Neuronal stem cell (in vitro differentiated cells): ENCODE measurements at regions not wholly inside any gene's neighbourhood (a gene's known extent, or its start where the extent isn't known, plus 50 kb on each side); places are given as distances from the start of the nearest gene placed in this dataset.
A peak's percentile ranks its signal among the peaks of the same experiment; 100 is the strongest.

Experiments
- DNase-seq: peaks from one replicate; pipeline ENCODE4 v3.0.0-alpha.2; 2013; ENCODE audit warnings: low spot score
- H2AFZ ChIP-seq: one replicate; pipeline ENCODE4 v1.6.1; 2013; ENCODE audit warnings: mild to moderate bottlenecking, low read length, inconsistent platforms
- H2AK5ac ChIP-seq: 2 replicates; pipeline ENCODE4 v1.6.1; 2013; ENCODE audit warnings: low read depth, mild to moderate bottlenecking, inconsistent platforms, low read length, moderate library complexity, mixed read lengths
- H2BK120ac ChIP-seq: 2 replicates; pipeline ENCODE4 v1.6.1; 2013; ENCODE audit warnings: low read depth, mild to moderate bottlenecking, inconsistent platforms, low read length, moderate library complexity, mixed read lengths
- H2BK12ac ChIP-seq: one replicate; pipeline ENCODE4 v1.6.1; 2013; ENCODE audit warnings: low read length, inconsistent platforms
- H2BK15ac ChIP-seq: 2 replicates; pipeline ENCODE4 v1.6.1; 2013; ENCODE audit warnings: mild to moderate bottlenecking, low read length, inconsistent platforms, mixed read lengths
- H2BK5ac ChIP-seq: one replicate; pipeline ENCODE4 v1.6.1; 2013; ENCODE audit warnings: inconsistent platforms, mild to moderate bottlenecking, low read length, moderate library complexity
- H3K14ac ChIP-seq: one replicate; pipeline ENCODE4 v1.6.1; 2013; ENCODE audit warnings: low read length, inconsistent platforms
- H3K18ac ChIP-seq: 2 replicates; pipeline ENCODE4 v1.6.1; 2013; ENCODE audit warnings: low read length, inconsistent platforms
- H3K23ac ChIP-seq: 2 replicates; pipeline ENCODE4 v1.6.1; 2013; ENCODE audit warnings: low read depth, mild to moderate bottlenecking, mixed read lengths, low read length, inconsistent platforms; ENCODE audit not compliant: poor library complexity
- H3K27ac ChIP-seq: replicated peaks from 3 replicates; pipeline ENCODE4 v1.5.1; 2013; ENCODE audit warnings: low read length, inconsistent platforms
- H3K27me3 ChIP-seq, 3 experiments: 2 replicates each; pipeline ENCODE4 v1.6.1; 2013; ENCODE audit warnings: low read length in 3 of 3, mild to moderate bottlenecking in 2 of 3, inconsistent platforms in 1 of 3, low read depth in 1 of 3, mixed read lengths in 1 of 3, moderate library complexity in 1 of 3; ENCODE audit not compliant: control insufficient read depth in 3 of 3, insufficient read depth in 3 of 3
- H3K36me3 ChIP-seq, 2 donors: replicated peaks in 1 of 2; 2 replicates each; pipeline ENCODE4 v1.6.1; 2013; ENCODE audit warnings: low read length in 2 of 2; ENCODE audit not compliant: control insufficient read depth in 2 of 2, insufficient read depth in 2 of 2
- H3K4ac ChIP-seq: 2 replicates; pipeline ENCODE4 v1.6.1; 2013; ENCODE audit warnings: inconsistent platforms, mild to moderate bottlenecking, low read length, moderate library complexity
- H3K4me1 ChIP-seq, 2 donors: 1 replicate in 1 of 2; 2 replicates in 1 of 2; pipeline ENCODE4 v1.6.1; 2013; ENCODE audit warnings: low read length in 2 of 2, low read depth in 1 of 2; ENCODE audit not compliant: control insufficient read depth in 2 of 2, insufficient read depth in 1 of 2
- H3K4me2 ChIP-seq: one replicate; pipeline ENCODE4 v1.6.1; 2013; ENCODE audit warnings: mild to moderate bottlenecking, low read length, inconsistent platforms; ENCODE audit not compliant: insufficient read depth, poor library complexity, severe bottlenecking
- H3K4me3 ChIP-seq, 2 donors: 2 replicates each; pipeline ENCODE4 v1.5.1; 2013; ENCODE audit warnings: low read length in 2 of 2, mild to moderate bottlenecking in 2 of 2, inconsistent platforms in 1 of 2, moderate library complexity in 1 of 2
- H3K79me1 ChIP-seq: one replicate; pipeline ENCODE4 v1.6.1; 2013; ENCODE audit warnings: low read depth, mild to moderate bottlenecking, inconsistent platforms, low read length, moderate library complexity
- H3K9ac ChIP-seq: one replicate; pipeline ENCODE4 v1.6.1; 2013; ENCODE audit warnings: mild to moderate bottlenecking, low read depth, low read length, inconsistent platforms; ENCODE audit not compliant: poor library complexity
- H3K9me3 ChIP-seq, 2 donors: replicated peaks in 1 of 2; 2 replicates each; pipeline versions ENCODE3 to v1.6.1; 2013; ENCODE audit warnings: low read length in 2 of 2, mild to moderate bottlenecking in 2 of 2, inconsistent platforms in 1 of 2, low read depth in 1 of 2, mixed read lengths in 1 of 2, moderate library complexity in 1 of 2; ENCODE audit not compliant: control insufficient read depth in 2 of 2, insufficient read depth in 1 of 2
- H4K8ac ChIP-seq: one replicate; pipeline ENCODE4 v1.6.1; 2013; ENCODE audit warnings: low read depth, mild to moderate bottlenecking, inconsistent platforms, low read length, moderate library complexity
- H4K91ac ChIP-seq: one replicate; pipeline ENCODE4 v1.6.1; 2013; ENCODE audit warnings: low read length, low read depth, mild to moderate bottlenecking, inconsistent platforms; ENCODE audit not compliant: poor library complexity
- WGBS, 2 donors: extraction: QIAGEN DNeasy Blood & Tissue Kit; methylation state at CpG; one replicate each; pipeline ENCODE4 v1.1.7; 2013; ENCODE audit warnings: missing lambda C conversion rate in 2 of 2, mixed read lengths in 1 of 2; ENCODE audit not compliant: insufficient read length in 2 of 2, insufficient replicate concordance in 1 of 2; ENCODE audit errors: extremely low coverage in 2 of 2; 5-methylcytosine and 5-hydroxymethylcytosine counted together

DNA sequence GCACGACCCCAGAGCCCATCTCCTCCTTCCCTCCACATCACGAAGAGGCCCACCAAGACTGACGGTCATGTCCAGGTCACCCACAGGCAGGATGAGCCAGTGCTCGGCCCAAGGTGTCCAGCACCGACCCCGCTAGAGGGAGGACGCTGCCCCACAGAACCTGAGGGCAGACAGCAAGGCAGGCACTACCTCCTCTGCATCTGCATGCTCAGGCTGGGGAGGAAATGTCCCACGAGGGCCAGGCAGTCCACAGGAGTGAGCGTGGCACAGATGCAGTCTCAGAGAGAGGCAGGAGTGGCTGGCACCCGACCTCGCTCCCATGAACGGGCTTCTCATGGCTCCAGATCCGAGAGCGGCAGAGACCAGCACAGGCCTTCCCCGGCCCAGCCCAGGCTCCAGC lies 133.2 kb downstream of the TUBA3C start:
- no peak for DNase-seq
- H3K4me2 ChIP-seq, result no peak overlapping the region
- no CpG with 5 or more reads among the region's 15 CpGs for whole genome bisulfite sequencing, 2 donors

DNA sequence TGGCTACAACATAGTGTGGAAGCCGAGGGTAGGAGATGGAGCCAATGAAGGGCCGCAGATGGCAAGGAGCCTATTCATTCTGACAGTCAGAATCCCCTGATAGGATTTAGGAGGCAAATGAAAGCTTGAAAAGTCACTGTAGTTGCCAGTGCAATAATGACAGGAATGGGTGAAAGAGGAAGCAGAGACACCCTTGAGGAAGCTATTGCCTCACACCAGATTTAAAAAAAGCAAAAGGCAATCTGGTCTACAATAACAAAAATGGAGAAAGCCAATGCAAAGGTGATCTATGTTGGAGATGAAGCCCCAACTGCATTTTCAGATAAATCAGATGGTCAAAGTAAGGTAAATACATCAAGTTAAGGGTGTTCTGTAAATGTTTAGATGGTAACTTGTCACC lies 158.5 kb downstream of the TUBA3C start:
- Histone ChIP-seq H3K27me3 (no peaks in the 10 kb centered on the region), H3K23ac (no peak overlapping the region), H3K9me3 (peaks cover 0 to 14% of the 10 kb centered on the region in 2 donors), H3K27ac (no peak overlapping the region), H3K79me1 (no peaks in the 10 kb centered on the region), H2AK5ac (no peak overlapping the region), H3K9ac (no peak overlapping the region), H3K4me2 (no peak overlapping the region), H3K4me1 (no peaks in the 10 kb centered on the region), H2BK120ac (no peak overlapping the region), H2BK15ac (no peak overlapping the region), H3K4me3 (no peak overlapping the region), H3K4ac (no peak overlapping the region), H2BK5ac (no peak overlapping the region), H4K8ac (no peak overlapping the region), H3K36me3 (no peaks in the 10 kb centered on the region), H2BK12ac (no peak overlapping the region), H4K91ac (no peak overlapping the region), H2AFZ (no peak overlapping the region), H3K14ac (no peak overlapping the region), H3K18ac (no peak overlapping the region)
- DNase-seq, result no peak
- no CpG with 5 or more reads among the region's 2 CpGs for WGBS, 2 donors

More for the DNA sequence above, 133.2 kb downstream of the TUBA3C start:
- no peak overlapping the region for H3K14ac ChIP-seq
- no peak overlapping the region for H3K9ac ChIP-seq
- peaks cover 0 to 50% of the 10 kb centered on the region in 2 donors for H3K9me3 ChIP-seq
- peak overlapping the region in 1 of 2 donors; percentile 62 for H3K4me3 ChIP-seq
- H4K8ac ChIP-seq, result no peak overlapping the region
- H2AFZ ChIP-seq, result no peak overlapping the region
- H2BK12ac ChIP-seq, result no peak overlapping the region
- no peak overlapping the region for H4K91ac ChIP-seq
- no peak overlapping the region for H3K18ac ChIP-seq
- no peaks in the 10 kb centered on the region for H3K79me1 ChIP-seq
- no peaks in the 10 kb centered on the region for H3K27me3 ChIP-seq
- no peak overlapping the region for H3K23ac ChIP-seq
- no peak overlapping the region for H2AK5ac ChIP-seq
- H2BK120ac ChIP-seq, result no peak overlapping the region
- no peak overlapping the region for H2BK15ac ChIP-seq
- H3K4me1 ChIP-seq, result no peaks in the 10 kb centered on the region
- H2BK5ac ChIP-seq, result no peak overlapping the region
- H3K4ac ChIP-seq, result no peak overlapping the region
- H3K27ac ChIP-seq, result no peak overlapping the region
- H3K36me3 ChIP-seq, result no peaks in the 10 kb centered on the region

- Histone ChIP-seq H3K14ac (no peak overlapping the region), H3K9me3 (peaks cover 0 to 13% of the 10 kb centered on the region in 2 donors), H3K18ac (no peak overlapping the region), H3K79me1 (no peaks in the 10 kb centered on the region), H2BK5ac (no peak overlapping the region), H2AFZ (no peak overlapping the region), H3K27ac (no peak overlapping the region), H2BK12ac (no peak overlapping the region), H4K8ac (no peak overlapping the region), H3K4me2 (no peak overlapping the region), H3K9ac (no peak overlapping the region), H2BK15ac (no peak overlapping the region), H3K36me3 (no peaks in the 10 kb centered on the region), H3K4me3 (no peak overlapping the region), H3K23ac (no peak overlapping the region), H2AK5ac (no peak overlapping the region), H4K91ac (no peak overlapping the region), H2BK120ac (no peak overlapping the region), H3K4me1 (no peaks in the 10 kb centered on the region), H3K4ac (no peak overlapping the region), H3K27me3 (no peaks in the 10 kb centered on the region)
- DNase-seq, result no peak
- WGBS, 2 donors, result 100% methylated on average over 3 of the region's 4 CpGs
These were observed 160.6 kb downstream of the TUBA3C start for GRCh38 chr13:19020988-19021387.

GRCh38 chr13:18998389-18998788 lies 183.2 kb downstream of the TUBA3C start:
- WGBS, 2 donors, result 100% methylated on average over 1 of the region's 6 CpGs; no CpG with 5 or more reads in 1 of the 2 donors

More at GRCh38 chr13:18998389-18998788, 183.2 kb downstream of the TUBA3C start:
- no peak overlapping the region for H3K18ac ChIP-seq
- H3K27me3 ChIP-seq, result peaks cover 0 to 2% (median 0%) of the 10 kb centered on the region in 3 experiments
- no peaks in the 10 kb centered on the region for H3K79me1 ChIP-seq
- H2BK5ac ChIP-seq, result no peak overlapping the region
- H2BK12ac ChIP-seq, result no peak overlapping the region
- H2AK5ac ChIP-seq, result no peak overlapping the region
- no peaks in the 10 kb centered on the region for H3K4me1 ChIP-seq
- no peak overlapping the region for H3K23ac ChIP-seq
- H4K8ac ChIP-seq, result no peak overlapping the region
- H3K9ac ChIP-seq, result no peak overlapping the region
- H2AFZ ChIP-seq, result no peak overlapping the region
- H3K4ac ChIP-seq, result no peak overlapping the region
- peaks cover 0 to 59% of the 10 kb centered on the region in 2 donors for H3K9me3 ChIP-seq
- H2BK15ac ChIP-seq, result no peak overlapping the region
- no peak for DNase-seq
- H4K91ac ChIP-seq, result no peak overlapping the region
- no peaks in the 10 kb centered on the region for H3K36me3 ChIP-seq
- H2BK120ac ChIP-seq, result no peak overlapping the region
- H3K27ac ChIP-seq, result no peak overlapping the region
- no peak overlapping the region for H3K4me2 ChIP-seq
- H3K4me3 ChIP-seq, result no peak overlapping the region
- no peak overlapping the region for H3K14ac ChIP-seq
